Activated CD8-positive, alpha-beta memory T cell treated with anti-CD3 and anti-CD28 coated beads, Interleukin-2, amount 10 ng/mL, durations not matched to agents 7 days and 5 days (primary cell): ENCODE measurements at regions not wholly inside any gene's neighbourhood (a gene's known extent, or its start where the extent isn't known, plus 50 kb on each side); places are given as distances from the start of the nearest gene placed in this dataset.

Experiments used
- ATAC-seq: fragments of 150-1000 bp; cut with Tn5 transposase; one replicate; pipeline ENCODE4 v1.10.0; 2021; ENCODE audit warnings: moderate library complexity
- CTCF ChIA-PET: fragments of 350-600 bp; sonication (Branson Sonifier 250); formaldehyde crosslinking; loops from one replicate; lab custom pipeline; 2021; ENCODE audit warnings: antibody characterized with exemption; lab: Charles Lee
- DNase-seq: peaks from one replicate; pipeline ENCODE4 v3.0.0-alpha.2; 2020
- H3K27ac Mint-ChIP-seq: one replicate; pipeline ENCODE4 v1.8.0; 2021; ENCODE audit warnings: mild to moderate bottlenecking, mixed read lengths
- H3K27me3 Mint-ChIP-seq: one replicate; pipeline ENCODE4 v1.8.0; 2021; ENCODE audit warnings: mixed read lengths
- H3K36me3 Mint-ChIP-seq: one replicate; pipeline ENCODE4 v1.8.0; 2021; ENCODE audit warnings: mild to moderate bottlenecking, mixed read lengths
- H3K4me1 Mint-ChIP-seq: one replicate; pipeline ENCODE4 v1.8.0; 2021; ENCODE audit warnings: mixed read lengths
- H3K4me3 Mint-ChIP-seq: one replicate; pipeline ENCODE4 v1.8.0; 2021; ENCODE audit warnings: mild to moderate bottlenecking, moderate library complexity, mixed read lengths
- H3K9me3 Mint-ChIP-seq: one replicate; pipeline ENCODE4 v1.8.0; 2022; ENCODE audit warnings: low read depth, mixed read lengths

GRCh38 chr4:128410037-128410436 is 122.4 kb upstream of the PGRMC2 start:
- CTCF ChIA-PET = no interaction called here
- no peak overlapping the region for H3K4me3 Mint-ChIP-seq

GRCh38 chr4:128403586-128403985 is 116.0 kb upstream of the PGRMC2 start:
- no peak overlapping the region for H3K27ac Mint-ChIP-seq
- H3K27me3 Mint-ChIP-seq = no peaks in the 10 kb centered on the region
- no peaks in the 10 kb centered on the region for H3K36me3 Mint-ChIP-seq
- DNase-seq (no peak), ATAC-seq (no peak)
- H3K4me3 Mint-ChIP-seq = no peak overlapping the region
- no peaks in the 10 kb centered on the region for H3K4me1 Mint-ChIP-seq
- H3K9me3 Mint-ChIP-seq = no peaks in the 10 kb centered on the region
- CTCF ChIA-PET = no interaction called here

More at GRCh38 chr4:128410037-128410436, 122.4 kb upstream of the PGRMC2 start:
- no peak for DNase-seq
- ATAC-seq = no peak
- Mint-ChIP-seq H3K9me3 (no peaks in the 10 kb centered on the region), H3K27ac (no peak overlapping the region), H3K4me1 (no peaks in the 10 kb centered on the region), H3K36me3 (no peaks in the 10 kb centered on the region), H3K27me3 (peaks cover 2% of the 10 kb centered on the region)

GRCh38 chr4:128394778-128395177 is 107.2 kb upstream of the PGRMC2 start:
- DNase-seq (no peak), ATAC-seq (no peak)
- Mint-ChIP-seq H3K36me3 (no peaks in the 10 kb centered on the region), H3K27me3 (no peaks in the 10 kb centered on the region), H3K4me3 (no peak overlapping the region), H3K9me3 (no peaks in the 10 kb centered on the region), H3K4me1 (no peaks in the 10 kb centered on the region), H3K27ac (no peak overlapping the region)
- CTCF ChIA-PET = no interaction called here

GRCh38 chr4:128393101-128393704 is 105.6 kb upstream of the PGRMC2 start:
- no peak overlapping the region for H3K4me3 Mint-ChIP-seq
- H3K9me3 Mint-ChIP-seq = no peaks in the 10 kb centered on the region
- no peaks in the 10 kb centered on the region for H3K4me1 Mint-ChIP-seq
- no peaks in the 10 kb centered on the region for H3K27me3 Mint-ChIP-seq
- ATAC-seq (no peak), DNase-seq (no peak)
- H3K27ac Mint-ChIP-seq = no peak overlapping the region
- no peaks in the 10 kb centered on the region for H3K36me3 Mint-ChIP-seq
- CTCF ChIA-PET = no interaction called here

- Mint-ChIP-seq H3K27me3 (no peaks in the 10 kb centered on the region), H3K27ac (no peak overlapping the region), H3K36me3 (no peaks in the 10 kb centered on the region), H3K4me3 (no peak overlapping the region), H3K9me3 (no peaks in the 10 kb centered on the region), H3K4me1 (no peaks in the 10 kb centered on the region)
- no peak for DNase-seq
- no peak for ATAC-seq
- CTCF ChIA-PET = no interaction called here
Measured at GRCh38 chr4:128390475-128390996, 102.9 kb upstream of the PGRMC2 start.

DNA sequence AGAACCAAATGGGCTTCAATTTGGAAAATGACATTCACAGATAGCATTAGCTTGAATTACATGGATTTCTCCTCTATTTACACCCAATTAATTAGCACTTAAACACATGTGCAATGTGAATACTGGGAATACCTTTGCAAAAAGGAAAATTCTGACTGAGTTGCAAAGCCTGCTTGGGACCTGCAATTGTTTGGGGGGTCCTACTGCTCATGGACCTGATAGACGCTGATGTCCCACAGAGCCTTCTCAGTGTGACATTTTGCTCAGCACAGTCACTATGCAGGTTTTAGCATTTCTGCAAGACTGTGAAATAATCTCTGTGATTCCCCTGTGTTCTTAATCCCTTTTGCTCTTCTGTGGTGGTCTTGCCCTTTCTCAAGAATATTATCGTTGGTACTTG is 101.2 kb upstream of the PGRMC2 start:
- Mint-ChIP-seq H3K4me1 (no peaks in the 10 kb centered on the region), H3K4me3 (no peak overlapping the region), H3K27me3 (no peaks in the 10 kb centered on the region), H3K27ac (no peak overlapping the region), H3K9me3 (no peaks in the 10 kb centered on the region), H3K36me3 (no peaks in the 10 kb centered on the region)
- ATAC-seq = no peak
- CTCF ChIA-PET = no interaction called here
- no peak for DNase-seq

DNA sequence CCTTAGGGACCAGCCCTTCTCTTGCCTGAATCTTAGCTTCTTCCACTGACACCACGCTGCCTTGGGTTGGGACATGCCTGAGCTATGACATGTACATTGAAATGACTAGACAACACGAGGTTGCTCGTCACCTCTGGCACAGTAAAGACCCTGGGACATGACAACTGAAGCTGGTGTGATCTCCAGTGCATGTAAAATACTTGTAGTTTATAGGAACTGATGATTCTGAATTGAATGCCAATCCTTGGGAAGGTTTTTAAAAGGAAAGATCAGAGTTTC is 100.7 kb upstream of the PGRMC2 start:
- Mint-ChIP-seq H3K27me3 (no peaks in the 10 kb centered on the region), H3K4me3 (no peak overlapping the region), H3K36me3 (no peaks in the 10 kb centered on the region), H3K4me1 (no peaks in the 10 kb centered on the region), H3K27ac (no peak overlapping the region), H3K9me3 (no peaks in the 10 kb centered on the region)
- ATAC-seq (no peak), DNase-seq (no peak)
- CTCF ChIA-PET = no interaction called here

DNA sequence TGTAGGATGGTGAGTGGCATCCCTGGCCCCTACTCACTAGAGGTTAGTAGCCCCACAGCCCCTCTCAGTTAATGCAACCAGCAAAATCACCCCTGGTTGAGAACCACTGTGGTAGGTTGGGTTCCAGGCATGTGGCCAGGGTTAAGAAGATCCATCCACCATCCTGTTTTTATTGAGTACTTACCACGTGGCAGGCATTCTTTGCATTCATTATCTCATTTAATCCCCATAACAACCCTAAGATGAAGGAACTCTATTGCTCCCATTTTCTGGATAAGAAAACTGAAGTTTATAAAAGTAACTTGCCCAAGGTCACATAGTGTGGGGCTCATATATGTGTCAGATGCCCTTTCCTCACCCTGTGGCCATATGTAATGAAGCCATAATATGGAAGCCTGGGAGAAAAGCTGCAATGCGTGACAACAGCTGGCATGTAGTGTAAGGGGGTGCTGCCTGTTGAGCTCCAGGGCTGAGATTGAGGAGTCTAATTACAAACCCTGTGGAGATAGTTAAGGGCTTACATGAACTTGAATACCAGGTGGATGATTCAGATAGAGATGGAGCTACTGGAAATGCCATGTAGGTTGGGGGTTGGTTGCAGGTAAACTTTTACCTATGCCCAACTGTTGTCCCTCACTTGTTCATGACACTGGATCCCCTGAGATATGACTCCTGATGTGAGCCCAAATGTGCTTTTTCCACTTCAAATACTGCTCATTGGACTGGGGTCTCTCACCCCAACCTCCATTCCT is 100.2 kb upstream of the PGRMC2 start:
- no peaks in the 10 kb centered on the region for H3K4me1 Mint-ChIP-seq
- no peaks in the 10 kb centered on the region for H3K36me3 Mint-ChIP-seq
- no peak overlapping the region for H3K27ac Mint-ChIP-seq
- ATAC-seq (no peak), DNase-seq (no peak)
- H3K4me3 Mint-ChIP-seq = no peak overlapping the region
- H3K27me3 Mint-ChIP-seq = no peaks in the 10 kb centered on the region
- CTCF ChIA-PET = no interaction called here
- no peaks in the 10 kb centered on the region for H3K9me3 Mint-ChIP-seq

DNA sequence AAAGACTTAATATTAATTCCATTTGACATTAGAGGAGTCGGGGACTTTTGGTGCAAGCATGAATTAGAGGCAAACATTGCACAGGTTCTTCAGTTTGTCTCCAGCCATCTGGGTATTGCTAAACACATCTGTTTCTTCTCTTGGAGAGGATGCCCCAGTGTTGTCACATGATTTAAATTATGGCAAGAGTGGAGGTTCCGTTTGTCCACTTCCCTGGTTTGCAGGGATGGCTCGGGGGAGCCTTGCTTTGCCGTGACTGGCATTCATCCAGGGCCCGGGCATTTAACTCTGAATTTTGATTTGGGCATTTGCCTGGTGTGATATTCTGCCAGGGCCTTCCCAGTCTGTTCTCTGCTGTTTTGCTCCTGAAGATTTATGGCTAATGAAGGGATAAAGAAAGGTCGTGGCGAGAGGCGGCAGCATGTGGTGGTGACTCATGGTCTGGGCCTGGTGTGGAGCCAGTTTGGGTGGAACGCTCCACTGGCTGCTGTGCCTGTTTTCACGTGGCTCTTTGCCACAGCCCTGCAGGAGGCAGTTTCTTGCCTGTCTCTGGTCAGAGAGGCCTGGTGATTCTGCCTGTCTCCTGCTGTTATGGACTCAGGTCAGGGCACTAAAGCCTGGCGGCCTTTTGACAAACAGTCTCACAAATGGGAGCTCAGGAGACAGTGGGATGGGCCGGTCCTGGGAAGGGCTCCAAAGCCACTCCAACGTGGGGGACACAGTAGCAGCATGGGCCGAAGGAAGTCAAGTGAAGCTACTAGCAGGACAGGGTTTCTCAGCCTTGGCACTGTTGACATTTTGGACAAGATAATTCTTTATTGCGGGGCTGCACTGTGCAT is 99.4 kb upstream of the PGRMC2 start:
- H3K27ac Mint-ChIP-seq = no peak overlapping the region
- no peak overlapping the region for H3K4me3 Mint-ChIP-seq

GRCh38 chr4:128385683-128386304 is 98.2 kb upstream of the PGRMC2 start:
- no peaks in the 10 kb centered on the region for H3K27me3 Mint-ChIP-seq
- no peak overlapping the region for H3K4me3 Mint-ChIP-seq
- CTCF ChIA-PET = no interaction called here
- no peaks in the 10 kb centered on the region for H3K4me1 Mint-ChIP-seq
- DNase-seq = no peak
- H3K9me3 Mint-ChIP-seq = no peaks in the 10 kb centered on the region
- H3K36me3 Mint-ChIP-seq = no peaks in the 10 kb centered on the region
- no peak overlapping the region for H3K27ac Mint-ChIP-seq
- ATAC-seq = no peak

More for the DNA sequence above, 99.4 kb upstream of the PGRMC2 start:
- Mint-ChIP-seq H3K27me3 (no peaks in the 10 kb centered on the region), H3K9me3 (no peaks in the 10 kb centered on the region), H3K4me1 (no peaks in the 10 kb centered on the region), H3K36me3 (no peaks in the 10 kb centered on the region)
- CTCF ChIA-PET = no interaction called here
- ATAC-seq (no peak), DNase-seq (no peak)

DNA sequence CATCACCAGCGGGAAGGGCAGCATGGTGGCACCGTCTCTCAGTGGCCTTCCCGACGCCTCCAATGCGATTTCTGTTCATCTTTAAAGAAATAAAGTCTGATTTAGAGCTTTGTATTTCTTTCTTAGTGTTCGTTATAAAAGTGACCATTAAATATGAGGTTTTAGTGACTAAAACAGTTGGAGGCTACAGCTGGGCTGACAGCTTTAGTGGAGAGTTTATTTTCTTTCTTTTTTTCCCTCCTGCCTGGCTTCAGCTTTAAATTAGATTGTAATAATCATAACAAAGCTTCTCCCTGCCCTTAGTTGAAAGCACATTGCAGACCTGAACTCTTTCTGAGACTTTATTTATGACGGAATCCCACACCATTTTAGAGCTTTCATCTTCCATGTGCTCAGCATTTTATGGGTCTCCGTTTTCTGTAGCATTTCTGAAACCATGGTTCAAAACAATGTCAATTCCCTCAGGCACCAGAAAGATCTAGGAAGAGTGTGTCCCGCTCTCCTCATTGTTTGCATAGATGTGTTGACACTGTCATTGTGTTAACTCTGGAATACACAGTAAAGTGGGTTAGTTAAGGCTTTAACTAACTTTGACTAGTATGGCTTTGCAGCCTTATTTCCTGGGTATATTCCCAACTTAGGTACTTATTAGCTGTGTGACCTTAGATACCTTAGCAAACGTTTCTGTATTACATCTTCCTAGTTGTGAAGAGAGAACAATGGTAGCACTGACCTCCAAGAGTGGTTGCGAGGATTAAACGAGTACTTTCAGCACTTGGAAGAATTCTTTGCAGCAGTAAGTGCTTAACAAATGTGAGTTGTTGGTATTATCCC is 97.4 kb upstream of the PGRMC2 start:
- Mint-ChIP-seq H3K27me3 (no peaks in the 10 kb centered on the region), H3K9me3 (no peaks in the 10 kb centered on the region), H3K27ac (no peak overlapping the region), H3K36me3 (no peaks in the 10 kb centered on the region), H3K4me1 (no peaks in the 10 kb centered on the region), H3K4me3 (no peak overlapping the region)
- CTCF ChIA-PET = no interaction called here
- no peak for DNase-seq
- ATAC-seq = no peak

- DNase-seq (no peak), ATAC-seq (no peak)
- Mint-ChIP-seq H3K27ac (no peak overlapping the region), H3K4me1 (no peaks in the 10 kb centered on the region), H3K4me3 (no peak overlapping the region), H3K36me3 (no peaks in the 10 kb centered on the region), H3K9me3 (no peaks in the 10 kb centered on the region), H3K27me3 (no peaks in the 10 kb centered on the region)
- CTCF ChIA-PET = no interaction called here
Measured at GRCh38 chr4:128384091-128384520, 96.5 kb upstream of the PGRMC2 start.
